ENCODE measurements at regions not wholly inside any gene's neighbourhood (a gene's known extent, or its start where the extent isn't known, plus 50 kb on each side); places are given as distances from the start of the nearest gene placed in this dataset.

- H3K4me2 ChIP-seq (ENCODE audit: low read depth, low read length, poor library complexity, severe bottlenecking): no peak overlapping the region
- H2AFZ ChIP-seq (ENCODE audit: low read depth, low read length, severe bottlenecking): no peak overlapping the region
- no peak overlapping the region for H3K4me3 ChIP-seq (ENCODE audit: insufficient read depth, low read length, poor library complexity, severe bottlenecking)
- no peaks in the 10 kb centered on the region for H3K9me2 ChIP-seq (replicated peaks; ENCODE audit: insufficient read depth, low read length)
- no peak overlapping the region for H3K9ac ChIP-seq (ENCODE audit: low read length)
- H3K27me3 ChIP-seq (ENCODE audit: low read length): no peaks in the 10 kb centered on the region; the same call in 1 of the 2 replicates
- H3K27ac ChIP-seq (ENCODE audit: low read depth, low read length): no peak overlapping the region
- no peaks in the 10 kb centered on the region for H3K36me3 ChIP-seq (ENCODE audit: low read length)
- TF ChIP-seq EZH2phosphoT487 (conservative IDR thresholded peaks at IDR 0.05; ENCODE audit: low read length) (no peak), CTCF (IDR thresholded peaks at IDR 0.05; ENCODE audit: insufficient read depth, low read length, poor library complexity, severe bottlenecking) (no peak)
- no peaks in the 10 kb centered on the region for H3F3A ChIP-seq (ENCODE audit: insufficient read depth)
- H4K20me1 ChIP-seq (ENCODE audit: low read depth, low read length): no peaks in the 10 kb centered on the region
- H3K79me2 ChIP-seq (ENCODE audit: insufficient read depth, low read length): no peaks in the 10 kb centered on the region
- H3K9me3 ChIP-seq (ENCODE audit: insufficient read depth, low read length): no peaks in the 10 kb centered on the region
Measured at GRCh38 chr20:60624066-60624465, 628.0 kb upstream of the CDH4 start.

- H3F3A ChIP-seq (ENCODE audit: insufficient read depth): no peaks in the 10 kb centered on the region
- H3K27ac ChIP-seq (ENCODE audit: low read depth, low read length): no peak overlapping the region
- 0 out of 2 replicates have a peak, but pooled peaks cover 4% of the 10 kb centered on the region for H3K9me2 ChIP-seq (replicated peaks; ENCODE audit: insufficient read depth, low read length)
- H3K9ac ChIP-seq (ENCODE audit: low read length): no peak overlapping the region
- no peaks in the 10 kb centered on the region for H3K79me2 ChIP-seq (ENCODE audit: insufficient read depth, low read length)
- no peaks in the 10 kb centered on the region for H3K36me3 ChIP-seq (ENCODE audit: low read length)
- no peak overlapping the region for H2AFZ ChIP-seq (ENCODE audit: low read depth, low read length, severe bottlenecking)
- no peak overlapping the region for H3K4me3 ChIP-seq (ENCODE audit: insufficient read depth, low read length, poor library complexity, severe bottlenecking)
- no peak overlapping the region for H3K4me2 ChIP-seq (ENCODE audit: low read depth, low read length, poor library complexity, severe bottlenecking)
- H3K27me3 ChIP-seq (ENCODE audit: low read length): no peaks in the 10 kb centered on the region; the same call in 1 of the 2 replicates
- no peaks in the 10 kb centered on the region for H4K20me1 ChIP-seq (ENCODE audit: low read depth, low read length)
- TF ChIP-seq CTCF (IDR thresholded peaks at IDR 0.05; ENCODE audit: insufficient read depth, low read length, poor library complexity, severe bottlenecking) (no peak), EZH2phosphoT487 (conservative IDR thresholded peaks at IDR 0.05; ENCODE audit: low read length) (no peak)
- H3K9me3 ChIP-seq (ENCODE audit: insufficient read depth, low read length): no peaks in the 10 kb centered on the region
Measured at GRCh38 chr20:60627751-60628565, 624.1 kb upstream of the CDH4 start.

- Histone ChIP-seq H3K9ac (ENCODE audit: low read length) (no peak overlapping the region), H3K4me2 (ENCODE audit: low read depth, low read length, poor library complexity, severe bottlenecking) (no peak overlapping the region), H3K79me2 (ENCODE audit: insufficient read depth, low read length) (no peaks in the 10 kb centered on the region), H3K9me2 (replicated peaks; ENCODE audit: insufficient read depth, low read length) (0 out of 2 replicates have a peak, but pooled peaks cover 4% of the 10 kb centered on the region), H4K20me1 (ENCODE audit: low read depth, low read length) (no peaks in the 10 kb centered on the region), H3K36me3 (ENCODE audit: low read length) (no peaks in the 10 kb centered on the region), H3K9me3 (ENCODE audit: insufficient read depth, low read length) (no peaks in the 10 kb centered on the region), H3K4me3 (ENCODE audit: insufficient read depth, low read length, poor library complexity, severe bottlenecking) (no peak overlapping the region), H2AFZ (ENCODE audit: low read depth, low read length, severe bottlenecking) (no peak overlapping the region), H3K27ac (ENCODE audit: low read depth, low read length) (no peak overlapping the region), H3F3A (ENCODE audit: insufficient read depth) (no peaks in the 10 kb centered on the region), H3K27me3 (ENCODE audit: low read length) (no peaks in the 10 kb centered on the region; the same call in 1 of the 2 replicates)
- TF ChIP-seq EZH2phosphoT487 (conservative IDR thresholded peaks at IDR 0.05; ENCODE audit: low read length): no peak
Measured at GRCh38 chr20:60628749-60629148, 623.3 kb upstream of the CDH4 start.

GRCh38 chr20:60629206-60629605 is 622.9 kb upstream of the CDH4 start:
- Histone ChIP-seq H3K27me3 (ENCODE audit: low read length) (no peaks in the 10 kb centered on the region; the same call in 1 of the 2 replicates), H4K20me1 (ENCODE audit: low read depth, low read length) (no peaks in the 10 kb centered on the region), H3K9me3 (ENCODE audit: insufficient read depth, low read length) (no peaks in the 10 kb centered on the region), H3K4me2 (ENCODE audit: low read depth, low read length, poor library complexity, severe bottlenecking) (no peak overlapping the region), H3K79me2 (ENCODE audit: insufficient read depth, low read length) (no peaks in the 10 kb centered on the region), H3F3A (ENCODE audit: insufficient read depth) (no peaks in the 10 kb centered on the region), H3K9ac (ENCODE audit: low read length) (no peak overlapping the region), H3K27ac (ENCODE audit: low read depth, low read length) (no peak overlapping the region), H2AFZ (ENCODE audit: low read depth, low read length, severe bottlenecking) (no peak overlapping the region), H3K36me3 (ENCODE audit: low read length) (no peaks in the 10 kb centered on the region), H3K9me2 (replicated peaks; ENCODE audit: insufficient read depth, low read length) (0 out of 2 replicates have a peak, but pooled peaks cover 4% of the 10 kb centered on the region), H3K4me3 (ENCODE audit: insufficient read depth, low read length, poor library complexity, severe bottlenecking) (no peak overlapping the region)
- TF ChIP-seq EZH2phosphoT487 (conservative IDR thresholded peaks at IDR 0.05; ENCODE audit: low read length) (no peak), CTCF (IDR thresholded peaks at IDR 0.05; ENCODE audit: insufficient read depth, low read length, poor library complexity, severe bottlenecking) (no peak)
